ENCODE measurements at regions not wholly inside any gene's neighbourhood (a gene's known extent, or its start where the extent isn't known, plus 50 kb on each side); places are given as distances from the start of the nearest gene placed in this dataset.

DNA sequence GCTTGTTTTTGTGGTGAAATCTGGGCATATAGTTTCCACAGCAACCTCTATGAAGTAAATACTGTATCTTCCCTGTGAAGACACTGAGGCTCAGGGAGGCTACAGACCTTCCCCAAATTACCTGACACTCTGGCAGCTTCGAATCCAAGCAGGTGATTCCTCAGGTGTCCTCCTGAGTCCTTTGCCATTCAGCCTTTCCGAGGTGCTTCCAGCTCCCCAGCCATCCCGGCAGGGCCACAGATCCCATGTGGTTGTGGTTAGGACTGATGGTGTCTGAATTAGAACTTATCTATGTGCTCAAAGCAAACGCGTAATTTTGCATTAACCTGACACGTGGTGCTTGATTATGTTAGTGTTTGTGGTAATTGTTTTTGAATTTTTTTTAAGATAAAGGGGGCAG lies 785.6 kb downstream of the BRD1 start:
- TF ChIP-seq EZH2phosphoT487 (IDR thresholded peaks at IDR 0.05; ENCODE audit: insufficient read depth, low read depth) (no peak), EZH2 (IDR thresholded peaks at IDR 0.05; ENCODE audit: insufficient read depth, poor library complexity, severe bottlenecking) (no peak)
